ENCODE measurements at regions not wholly inside any gene's neighbourhood (a gene's known extent, or its start where the extent isn't known, plus 50 kb on each side); places are given as distances from the start of the nearest gene placed in this dataset.

GRCh38 chr12:74415633-74416032 is 122.0 kb upstream of the ATXN7L3B start:
- no peak for DNase-seq

GRCh38 chr12:74418573-74418972 is 119.1 kb upstream of the ATXN7L3B start:
- DNase-seq = no peak

DNA sequence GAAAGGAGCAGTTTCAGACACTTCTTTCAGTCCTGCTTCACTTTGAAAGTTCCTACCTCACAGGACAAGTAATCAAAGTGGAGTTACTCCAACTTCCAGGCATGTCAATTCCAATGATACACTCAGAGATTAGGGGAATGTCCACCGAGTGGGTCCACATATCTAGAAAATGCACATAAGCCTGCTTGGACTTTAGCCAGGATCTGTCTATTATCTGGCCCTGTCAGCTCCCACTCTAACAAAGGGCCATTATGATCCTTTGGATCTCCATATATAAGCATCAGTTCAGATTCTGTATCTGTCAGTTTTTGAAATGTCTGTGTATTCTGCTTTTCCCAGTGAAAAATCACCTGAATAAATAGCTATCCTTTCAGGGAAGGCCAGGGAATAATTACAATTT is 112.9 kb upstream of the ATXN7L3B start:
- DNase-seq = no peak

- DNase-seq = no peak
These were observed 111.5 kb upstream of the ATXN7L3B start for GRCh38 chr12:74426091-74426490.

DNA sequence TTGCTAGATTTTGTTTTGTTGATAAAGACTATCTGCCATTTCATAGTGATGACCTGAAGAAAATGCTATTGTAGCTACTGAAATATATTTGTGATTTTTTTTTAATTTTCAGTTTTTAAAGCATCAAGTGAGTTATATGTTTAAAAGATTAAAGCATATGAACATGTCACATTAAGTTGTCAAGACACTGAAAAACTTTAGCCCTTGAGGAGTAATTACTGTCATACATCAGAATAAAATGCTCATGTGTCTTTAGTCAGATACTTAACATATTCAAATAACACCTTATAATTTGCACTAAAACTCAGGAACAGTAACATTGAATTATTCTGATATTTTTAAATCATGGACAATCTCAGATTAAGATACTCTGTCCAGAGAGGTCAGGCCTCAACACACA is 108.1 kb upstream of the ATXN7L3B start:
- no peak for DNase-seq

- no peak for DNase-seq
These were observed 105.8 kb upstream of the ATXN7L3B start for GRCh38 chr12:74431801-74432200.

- no peak for DNase-seq
These were observed 97.2 kb upstream of the ATXN7L3B start for GRCh38 chr12:74440469-74440868.

DNA sequence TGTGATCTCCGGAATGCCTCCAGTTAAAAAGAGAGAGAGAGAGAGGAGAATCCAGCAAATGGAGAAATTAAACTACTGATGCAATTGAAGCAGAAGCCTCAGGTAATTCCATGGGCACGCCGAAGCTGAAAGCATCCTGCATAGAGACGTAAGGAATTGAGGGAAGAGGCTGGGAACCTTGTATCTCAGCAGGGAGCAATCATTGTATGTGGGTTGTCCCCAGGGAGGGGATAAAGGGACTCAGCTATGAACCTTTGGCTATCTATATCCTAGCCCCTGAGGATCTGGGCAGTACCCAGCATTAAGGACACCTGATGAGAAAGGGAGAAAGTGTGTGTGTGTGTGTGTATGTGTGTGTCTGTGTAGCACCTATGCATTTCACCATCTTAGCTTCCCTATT is 95.8 kb upstream of the ATXN7L3B start:
- no peak for DNase-seq

GRCh38 chr12:74446466-74446865 is 91.2 kb upstream of the ATXN7L3B start:
- DNase-seq = no peak

DNA sequence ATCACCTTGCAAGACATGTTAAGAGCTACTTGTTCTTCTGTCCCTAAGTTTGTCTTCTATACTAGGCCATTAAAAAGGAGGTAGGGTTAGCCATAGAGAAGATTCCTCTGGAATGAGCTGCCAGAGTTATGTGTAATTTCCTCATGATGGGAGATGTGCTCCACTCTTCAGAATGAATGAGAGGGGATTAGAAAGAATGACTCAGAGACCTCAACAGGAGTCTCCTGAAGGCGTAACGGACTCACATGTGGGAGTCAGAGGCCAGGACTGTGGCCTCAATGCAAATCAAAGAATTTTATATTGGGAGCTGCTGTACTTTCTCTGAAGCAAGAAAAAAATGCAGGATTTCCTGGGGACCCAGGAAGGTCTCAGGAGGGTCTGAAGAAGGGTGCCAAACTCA is 87.8 kb upstream of the ATXN7L3B start:
- DNase-seq = no peak

GRCh38 chr12:74454109-74454508 is 83.5 kb upstream of the ATXN7L3B start:
- no peak for DNase-seq

DNA sequence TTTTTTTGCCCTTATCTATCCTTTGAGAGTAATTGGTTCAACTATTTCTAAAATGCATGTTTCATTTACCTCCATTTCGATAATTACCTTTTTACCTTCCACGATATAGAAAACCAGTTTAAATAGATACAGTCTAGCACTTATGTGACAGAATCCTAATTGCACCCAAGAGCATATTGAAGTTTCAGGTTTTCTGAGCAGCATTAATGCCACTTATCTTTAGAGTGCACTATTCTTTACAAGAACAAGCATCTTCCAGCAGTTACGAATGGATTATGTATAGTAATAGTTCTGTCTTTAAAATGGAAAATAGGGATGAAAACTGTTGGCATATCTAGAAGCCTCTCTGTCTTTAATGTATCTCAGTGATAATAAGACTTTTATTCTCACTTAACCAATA is 82.2 kb upstream of the ATXN7L3B start:
- no peak for DNase-seq

GRCh38 chr12:74456431-74456830 is 81.2 kb upstream of the ATXN7L3B start:
- DNase-seq = no peak

GRCh38 chr12:74468401-74468800 is 69.2 kb upstream of the ATXN7L3B start:
- no peak for DNase-seq

- DNase-seq = no peak
These were observed 61.4 kb upstream of the ATXN7L3B start for GRCh38 chr12:74476234-74476633.

DNA sequence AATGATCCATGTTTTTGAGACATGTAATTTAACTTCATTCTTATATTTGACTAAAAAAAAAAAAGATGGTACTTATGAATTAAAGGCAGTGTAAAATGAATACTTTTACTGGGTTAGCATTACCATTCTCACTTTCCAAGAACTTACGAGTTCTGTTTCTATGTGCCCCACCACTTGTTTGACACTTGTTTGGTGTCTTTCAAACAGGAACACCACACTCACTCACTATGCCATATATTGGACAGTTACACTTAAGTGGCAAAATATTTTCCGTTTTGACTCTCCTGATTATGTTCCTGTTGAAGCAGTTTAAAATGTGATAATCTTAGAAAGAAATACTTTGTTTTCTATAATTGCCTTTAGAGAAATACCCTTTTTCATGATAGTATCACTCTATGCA is 56.6 kb upstream of the ATXN7L3B start:
- DNase-seq = no peak

- DNase-seq = no peak
These were observed 55.5 kb upstream of the ATXN7L3B start for GRCh38 chr12:74482115-74482514.

GRCh38 chr12:74483057-74483456 is 54.6 kb upstream of the ATXN7L3B start:
- no peak for DNase-seq

Measured in NCI-H1092 (cell line).